ENCODE measurements at regions not wholly inside any gene's neighbourhood (a gene's known extent, or its start where the extent isn't known, plus 50 kb on each side); places are given as distances from the start of the nearest gene placed in this dataset.
A peak's percentile ranks its signal among the peaks of the same experiment; 100 is the strongest.

DNA sequence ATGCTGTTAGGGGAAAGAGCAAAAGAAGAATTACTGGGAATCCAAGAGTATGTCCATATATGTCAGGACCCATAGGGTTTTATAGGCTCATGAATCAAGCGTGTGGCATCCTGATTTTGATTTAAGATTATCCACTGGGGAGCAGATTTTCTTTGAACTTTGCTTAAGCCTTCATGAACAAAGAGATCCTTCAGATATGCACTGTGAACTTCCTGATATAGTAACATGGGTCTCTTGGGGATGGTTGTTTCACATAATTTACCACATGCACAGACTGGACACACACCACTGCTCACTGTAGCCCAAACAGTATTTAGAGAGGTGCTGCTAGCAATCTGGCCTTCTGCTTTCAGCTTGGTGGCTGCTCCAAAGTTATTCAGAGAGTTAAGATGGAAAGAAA, 200.9 kb upstream of the ZPLD1 start:
- H3K27ac ChIP-seq (ENCODE audit: low read depth, low read length), result no peak overlapping the region
- no peaks in the 10 kb centered on the region for H3K4me1 ChIP-seq (ENCODE audit: insufficient read depth, low read length)
- no peak overlapping the region for H3K4me3 ChIP-seq (ENCODE audit: insufficient read depth, low read length)
- H3K36me3 ChIP-seq (ENCODE audit: insufficient read depth, low read length), result no peaks in the 10 kb centered on the region
- H3K4me2 ChIP-seq (ENCODE audit: insufficient read depth, low read length), result no peak overlapping the region
- H3K79me2 ChIP-seq (ENCODE audit: insufficient read depth, low read length), result no peaks in the 10 kb centered on the region
- peaks cover 3% of the 10 kb centered on the region for H3K27me3 ChIP-seq (ENCODE audit: insufficient read depth, low read length)
- DNase-seq (ENCODE audit: insufficient read length, low spot score, missing footprints), result no peak
- TF ChIP-seq, protein P1, sequence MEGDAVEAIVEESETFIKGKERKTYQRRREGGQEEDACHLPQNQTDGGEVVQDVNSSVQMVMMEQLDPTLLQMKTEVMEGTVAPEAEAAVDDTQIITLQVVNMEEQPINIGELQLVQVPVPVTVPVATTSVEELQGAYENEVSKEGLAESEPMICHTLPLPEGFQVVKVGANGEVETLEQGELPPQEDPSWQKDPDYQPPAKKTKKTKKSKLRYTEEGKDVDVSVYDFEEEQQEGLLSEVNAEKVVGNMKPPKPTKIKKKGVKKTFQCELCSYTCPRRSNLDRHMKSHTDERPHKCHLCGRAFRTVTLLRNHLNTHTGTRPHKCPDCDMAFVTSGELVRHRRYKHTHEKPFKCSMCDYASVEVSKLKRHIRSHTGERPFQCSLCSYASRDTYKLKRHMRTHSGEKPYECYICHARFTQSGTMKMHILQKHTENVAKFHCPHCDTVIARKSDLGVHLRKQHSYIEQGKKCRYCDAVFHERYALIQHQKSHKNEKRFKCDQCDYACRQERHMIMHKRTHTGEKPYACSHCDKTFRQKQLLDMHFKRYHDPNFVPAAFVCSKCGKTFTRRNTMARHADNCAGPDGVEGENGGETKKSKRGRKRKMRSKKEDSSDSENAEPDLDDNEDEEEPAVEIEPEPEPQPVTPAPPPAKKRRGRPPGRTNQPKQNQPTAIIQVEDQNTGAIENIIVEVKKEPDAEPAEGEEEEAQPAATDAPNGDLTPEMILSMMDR (IDR thresholded peaks at IDR 0.05; ENCODE audit: extremely low read depth, low read depth, low read length), result no peak
- no peaks in the 10 kb centered on the region for H4K20me1 ChIP-seq (ENCODE audit: insufficient read depth, low read length)
- H2AFZ ChIP-seq (ENCODE audit: low read length), result no peak overlapping the region
- no peaks in the 10 kb centered on the region for H3K9me3 ChIP-seq (ENCODE audit: low read depth, low read length)

DNA sequence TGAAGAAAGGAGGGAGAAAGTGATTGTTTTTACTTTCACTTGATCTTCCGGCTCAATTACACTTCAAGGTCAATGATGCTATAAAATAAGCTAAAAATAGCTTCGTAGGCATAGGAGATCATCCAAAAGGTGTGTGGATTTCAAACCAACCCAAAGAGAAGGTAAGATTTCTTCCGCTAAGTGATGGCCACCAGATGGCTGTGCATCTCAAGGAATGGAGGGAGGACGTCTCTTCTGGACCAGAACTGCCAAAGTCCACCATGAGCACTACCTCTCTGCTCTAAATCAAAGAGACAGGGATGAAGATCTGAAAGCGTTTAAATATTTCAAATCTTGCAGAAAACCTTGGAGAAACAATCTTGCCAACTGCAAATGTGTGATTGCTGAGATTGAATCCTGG, 199.1 kb upstream of the ZPLD1 start:
- TF ChIP-seq, protein P1 (IDR thresholded peaks at IDR 0.05; ENCODE audit: extremely low read depth, low read depth, low read length), result peak; percentile 30
- no peaks in the 10 kb centered on the region for H3K9me3 ChIP-seq (ENCODE audit: low read depth, low read length)
- H3K4me3 ChIP-seq (ENCODE audit: insufficient read depth, low read length), result no peak overlapping the region

DNA sequence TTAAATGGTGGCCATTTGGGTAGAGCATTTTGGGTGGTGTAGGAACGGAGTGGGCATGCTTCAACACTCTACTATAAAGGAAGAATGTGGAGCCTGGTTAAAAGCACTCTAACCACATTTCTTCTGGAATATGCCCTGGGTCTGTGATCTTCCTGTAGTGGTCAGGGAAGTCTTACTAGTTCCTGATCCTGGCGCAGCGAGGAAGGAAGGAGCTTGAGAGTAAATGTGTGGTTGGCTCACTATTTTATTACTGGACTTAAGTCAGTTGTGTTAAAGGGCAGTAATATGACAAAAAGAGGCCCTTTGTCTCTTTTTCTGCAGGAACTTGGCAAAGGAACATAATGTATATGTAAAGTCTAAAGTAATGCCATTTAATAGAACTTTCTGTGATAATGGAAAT, 197.6 kb upstream of the ZPLD1 start:
- Histone ChIP-seq H3K27me3 (ENCODE audit: insufficient read depth, low read length) (peaks cover 3% of the 10 kb centered on the region), H3K36me3 (ENCODE audit: insufficient read depth, low read length) (no peaks in the 10 kb centered on the region), H3K79me2 (ENCODE audit: insufficient read depth, low read length) (no peaks in the 10 kb centered on the region), H3K4me2 (ENCODE audit: insufficient read depth, low read length) (no peak overlapping the region), H4K20me1 (ENCODE audit: insufficient read depth, low read length) (no peaks in the 10 kb centered on the region), H3K9me3 (ENCODE audit: low read depth, low read length) (no peaks in the 10 kb centered on the region), H3K27ac (ENCODE audit: low read depth, low read length) (no peak overlapping the region), H2AFZ (ENCODE audit: low read length) (no peak overlapping the region), H3K4me3 (ENCODE audit: insufficient read depth, low read length) (no peak overlapping the region), H3K4me1 (ENCODE audit: insufficient read depth, low read length) (no peaks in the 10 kb centered on the region)
- DNase-seq (ENCODE audit: insufficient read length, low spot score, missing footprints), result no peak
- TF ChIP-seq, protein P1 (IDR thresholded peaks at IDR 0.05; ENCODE audit: extremely low read depth, low read depth, low read length), result no peak

More for the DNA sequence above, 199.1 kb upstream of the ZPLD1 start:
- H3K4me2 ChIP-seq (ENCODE audit: insufficient read depth, low read length), result no peak overlapping the region
- H3K27me3 ChIP-seq (ENCODE audit: insufficient read depth, low read length), result peaks cover 3% of the 10 kb centered on the region
- H3K4me1 ChIP-seq (ENCODE audit: insufficient read depth, low read length), result no peaks in the 10 kb centered on the region
- H4K20me1 ChIP-seq (ENCODE audit: insufficient read depth, low read length), result no peaks in the 10 kb centered on the region
- H3K27ac ChIP-seq (ENCODE audit: low read depth, low read length), result no peak overlapping the region
- no peaks in the 10 kb centered on the region for H3K79me2 ChIP-seq (ENCODE audit: insufficient read depth, low read length)
- no peak for DNase-seq (ENCODE audit: insufficient read length, low spot score, missing footprints)
- H2AFZ ChIP-seq (ENCODE audit: low read length), result no peak overlapping the region
- no peaks in the 10 kb centered on the region for H3K36me3 ChIP-seq (ENCODE audit: insufficient read depth, low read length)

DNA sequence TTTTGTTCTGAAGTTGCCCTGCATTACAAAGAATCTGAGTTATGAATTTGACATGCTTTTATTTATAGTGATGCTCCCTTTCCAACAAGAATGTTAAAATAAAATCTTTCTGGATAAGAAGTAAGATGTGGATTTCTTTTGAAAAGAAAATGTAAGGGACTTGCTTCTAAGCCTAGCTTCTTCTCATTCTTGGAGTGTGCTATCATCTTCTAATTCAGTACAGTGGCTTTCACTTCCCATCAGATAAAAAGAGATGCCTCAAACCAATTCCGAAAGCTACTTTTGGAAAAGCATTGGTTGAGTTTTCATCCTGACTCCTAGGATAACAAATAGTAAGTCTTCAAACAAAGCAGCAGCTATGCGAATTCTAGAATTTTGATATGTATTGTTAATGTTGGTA, 197.0 kb upstream of the ZPLD1 start:
- DNase-seq (ENCODE audit: insufficient read length, low spot score, missing footprints), result no peak
- no peaks in the 10 kb centered on the region for H3K4me1 ChIP-seq (ENCODE audit: insufficient read depth, low read length)
- no peaks in the 10 kb centered on the region for H3K36me3 ChIP-seq (ENCODE audit: insufficient read depth, low read length)
- no peak overlapping the region for H2AFZ ChIP-seq (ENCODE audit: low read length)
- no peak overlapping the region for H3K4me2 ChIP-seq (ENCODE audit: insufficient read depth, low read length)
- H3K27me3 ChIP-seq (ENCODE audit: insufficient read depth, low read length), result peaks cover 3% of the 10 kb centered on the region
- no peak overlapping the region for H3K4me3 ChIP-seq (ENCODE audit: insufficient read depth, low read length)
- H3K27ac ChIP-seq (ENCODE audit: low read depth, low read length), result no peak overlapping the region
- TF ChIP-seq, protein P1 (IDR thresholded peaks at IDR 0.05; ENCODE audit: extremely low read depth, low read depth, low read length), result no peak
- H3K9me3 ChIP-seq (ENCODE audit: low read depth, low read length), result no peaks in the 10 kb centered on the region
- H3K79me2 ChIP-seq (ENCODE audit: insufficient read depth, low read length), result no peaks in the 10 kb centered on the region
- no peaks in the 10 kb centered on the region for H4K20me1 ChIP-seq (ENCODE audit: insufficient read depth, low read length)
